K562 (cell line): ENCODE measurements at regions not wholly inside any gene's neighbourhood (a gene's known extent, or its start where the extent isn't known, plus 50 kb on each side); places are given as distances from the start of the nearest gene placed in this dataset.

Experiments used
- ATAC-seq: fragments of 200-7000 bp; cut with Tn5 transposase; 3 replicates; pipeline ENCODE4 v1.9.1; 2020; ENCODE audit warnings: moderate library complexity
- BruUV-seq: library from RNA; stranded (reverse); fragments of 400-500 nt; replicated peaks from 2 replicates; lab custom pipeline; 2021; lab: Mats Ljungman, UMichigan
- CTCF ChIA-PET: fragments of 300-600 bp; formaldehyde crosslinking; extraction: SDS; loops from one replicate; lab custom pipeline; 2021; ENCODE audit warnings: low intra/inter-chr PET ratio; lab: Yijun Ruan, JAX
- POLR2A ChIA-PET: fragments of 300-600, 350-650 bp; sonication (Branson Sonifier 250); formaldehyde crosslinking; extraction: SDS; loops from one replicate; lab custom pipeline; 2021; ENCODE audit warnings: antibody characterized with exemption, inconsistent platforms; lab: Yijun Ruan, JAX
- DNase-seq, 4 experiments: peaks; one replicate each; pipeline versions ENCODE4 v3.0.0 to v3.0.0-alpha.2; 2011 to 2018; ENCODE audit warnings: low spot score in 3 of 4, mixed read lengths in 3 of 4; ENCODE audit errors: extremely low read depth in 1 of 4
- FAIRE-seq: peaks from 2 replicates; lab custom pipeline; 2011; peaks lifted over from hg19 to GRCh38; lab: Jason Lieb, UNC
- H2AFZ ChIP-seq: 2 replicates; pipeline ENCODE4 v1.6.0; 2011; ENCODE audit warnings: low read depth, low read length, control low read depth, inconsistent platforms
- H3K27ac ChIP-seq: fragments of 200-600 bp; 3 replicates; pipeline ENCODE4 v1.8.0; 2011; ENCODE audit warnings: low read depth, mild to moderate bottlenecking, control low read depth, inconsistent platforms, low read length, moderate library complexity, mixed read lengths; ENCODE audit errors: extremely low read depth
- H3K27me3 ChIP-seq, 2 experiments: fragments of 300-600 bp in 1 of 2; 2 replicates in 1 of 2; 3 replicates in 1 of 2; pipeline versions ENCODE4 v1.6.0 to v1.8.0; 2011; ENCODE audit warnings: inconsistent platforms in 2 of 2, low read length in 2 of 2, mild to moderate bottlenecking in 1 of 2, mixed read lengths in 1 of 2, moderate library complexity in 1 of 2; ENCODE audit not compliant: control insufficient read depth in 2 of 2, insufficient read depth in 2 of 2
- H3K36me3 ChIP-seq: fragments of 300-600 bp; 3 replicates; pipeline ENCODE4 v1.8.0; 2011; ENCODE audit warnings: mild to moderate bottlenecking, low read length, inconsistent platforms; ENCODE audit not compliant: control insufficient read depth, insufficient read depth
- H3K4me1 ChIP-seq, 2 experiments: fragments of 200-600 bp in 1 of 2; replicated peaks in 1 of 2; 2 replicates in 1 of 2; 3 replicates in 1 of 2; pipeline versions ENCODE4 v1.5.1 to v1.8.0; 2011; ENCODE audit warnings: inconsistent platforms in 2 of 2, low read length in 2 of 2, mild to moderate bottlenecking in 1 of 2, mixed read lengths in 1 of 2, moderate library complexity in 1 of 2; ENCODE audit not compliant: control insufficient read depth in 2 of 2, insufficient read depth in 2 of 2
- H3K4me2 ChIP-seq: 2 replicates; pipeline ENCODE4 v1.6.1; 2011; ENCODE audit warnings: low read length, control low read depth, inconsistent platforms, mixed read lengths; ENCODE audit not compliant: insufficient read depth
- H3K4me3 ChIP-seq: fragments of 200-600 bp; sonication (generic), shearing (Covaris generic); 2 replicates; pipeline ENCODE4 v1.5.1; 2016; ENCODE audit warnings: control low read depth, inconsistent platforms
- H3K79me2 ChIP-seq: fragments of 200-600 bp; 3 replicates; pipeline ENCODE4 v1.8.0; 2011; ENCODE audit warnings: low read length, inconsistent platforms; ENCODE audit not compliant: control insufficient read depth, insufficient read depth
- H3K9ac ChIP-seq, 2 experiments: 2 replicates each; pipeline versions ENCODE4 v1.6.0 to v1.6.1; 2011; ENCODE audit warnings: low read depth in 2 of 2, low read length in 2 of 2, control low read depth in 1 of 2, inconsistent platforms in 1 of 2, mild to moderate bottlenecking in 1 of 2, mixed read lengths in 1 of 2; ENCODE audit not compliant: insufficient read depth in 1 of 2
- H3K9me1 ChIP-seq: one replicate; pipeline ENCODE4 v1.6.0; 2011; ENCODE audit warnings: inconsistent platforms, mild to moderate bottlenecking, low read length, moderate library complexity; ENCODE audit not compliant: control insufficient read depth, insufficient read depth
- H3K9me3 ChIP-seq: replicated peaks from 2 replicates; pipeline ENCODE4 v1.5.1; 2011; ENCODE audit warnings: low read depth, low read length, inconsistent platforms; ENCODE audit not compliant: control insufficient read depth, insufficient read depth
- H4K20me1 ChIP-seq: replicated peaks from 2 replicates; pipeline ENCODE4 v1.6.1; 2011; ENCODE audit warnings: low read length, inconsistent platforms, mixed read lengths; ENCODE audit not compliant: control insufficient read depth, insufficient read depth
- COPS2 ChIP-seq: fragments of 450-650 bp; conservative IDR thresholded peaks from 2 replicates; pipeline ENCODE4 v1.6.1; 2016; ENCODE audit warnings: mild to moderate bottlenecking, moderate library complexity
- DMBX1 ChIP-seq: fragments of 250-450 bp; sonication (Bioruptor Pico); IDR thresholded peaks from 2 replicates; pipeline ENCODE4 v1.8.0; 2022; ENCODE audit warnings: inconsistent platforms, mild to moderate bottlenecking, moderate library complexity, borderline replicate concordance
- IFI16 ChIP-seq: fragments of 250-450 bp; sonication (Bioruptor Pico); IDR thresholded peaks from 2 replicates; pipeline ENCODE4 v2.1.2; 2022; ENCODE audit warnings: mild to moderate bottlenecking, inconsistent platforms
- PTRF ChIP-seq: fragments of 450-650 bp; IDR thresholded peaks from 2 replicates; pipeline ENCODE4 v1.6.1; 2016; ENCODE audit warnings: mild to moderate bottlenecking, missing genetic modification characterization, missing compliant biosample characterization
- SNRNP70 ChIP-seq: fragments of 200-400 bp; formaldehyde crosslinking; optimal IDR thresholded peaks from 2 replicates; pipeline ENCODE3; 2017; ENCODE audit warnings: low read depth, low read length
- ZNF232 ChIP-seq: sonication (generic); formaldehyde crosslinking; IDR thresholded peaks from 2 replicates; pipeline ENCODE4 v1.8.0; 2022; ENCODE audit warnings: mild to moderate bottlenecking, missing genetic modification reagents
- WGBS: fragments of 100-300 bp; shearing (Covaris generic); methylation state at CpG from one replicate; pipeline ENCODE4 v1.1.6; 2016; ENCODE audit warnings: low coverage, mixed read lengths; ENCODE audit not compliant: insufficient coverage; ENCODE audit errors: missing lambda C conversion rate; 5-methylcytosine and 5-hydroxymethylcytosine counted together
- in situ Hi-C: fragments of 300-500 bp; cut with MboI; formaldehyde crosslinking; loops from 4 replicates; pipeline ENCODE4 v1.15.0; 2018; ENCODE audit warnings: inconsistent platforms, mixed read lengths
- intact Hi-C: fragments of 100-400 bp; cut with micrococcal nuclease; formaldehyde crosslinking; loops from 2 replicates; pipeline ENCODE4 v1.14.2; 2022
- TF ChIP-seq, protein P1 (sequence below), 3 experiments: IDR thresholded peaks in 2 of 3; conservative IDR thresholded peaks in 1 of 3; 2 replicates each; pipeline ENCODE4 v1.5.1; 2011 to 2012; ENCODE audit warnings: low read length in 3 of 3, mild to moderate bottlenecking in 3 of 3, control low read depth in 2 of 3, improper control_type of control experiment in 1 of 3, inconsistent platforms in 1 of 3, low read depth in 1 of 3, mixed read lengths in 1 of 3, moderate library complexity in 1 of 3; ENCODE audit not compliant: insufficient read depth in 2 of 3
- TF ChIP-seq, protein P2 (sequence below): sonication (generic); formaldehyde crosslinking; IDR thresholded peaks from 2 replicates; pipeline ENCODE4 v1.9.0; 2022; ENCODE audit warnings: mild to moderate bottlenecking, missing genetic modification reagents

DNA sequence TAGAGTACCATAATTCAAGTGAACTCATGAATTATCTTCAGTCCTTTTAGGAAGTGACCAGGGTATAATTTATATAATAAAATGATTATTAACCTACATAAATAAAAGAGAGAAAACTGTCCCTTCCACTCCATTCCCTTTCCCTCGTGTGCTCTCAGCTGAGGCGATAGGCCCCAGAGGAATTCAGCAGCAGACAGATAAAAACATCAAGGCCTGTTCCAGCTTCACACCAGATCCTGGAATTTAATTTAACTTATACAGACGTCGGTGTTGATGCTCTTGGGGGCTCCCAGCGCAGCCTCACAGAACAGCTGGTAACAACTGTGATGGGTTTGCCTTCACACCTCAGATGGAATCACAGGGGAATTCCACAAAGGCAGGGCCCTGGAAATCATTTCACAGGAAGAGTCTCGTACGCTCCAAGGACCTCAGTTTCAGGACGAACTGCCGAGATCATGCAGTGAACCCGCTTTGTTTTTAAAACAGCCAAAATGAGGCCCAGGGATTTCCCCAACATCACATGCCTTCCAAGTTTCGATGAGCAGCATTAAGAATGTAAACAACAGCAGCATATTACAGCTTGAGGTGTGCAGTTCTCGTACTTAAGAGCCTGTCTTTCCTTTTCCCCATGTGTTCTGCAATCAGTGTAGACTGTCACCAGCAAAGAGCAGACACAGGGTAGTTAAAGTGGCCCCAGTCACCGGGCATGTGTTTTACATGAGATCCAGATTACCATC is 73.6 kb upstream of the ALDH1B1 start:
- DNase-seq, result no peak
- Histone ChIP-seq H4K20me1 (no peaks in the 10 kb centered on the region), H3K79me2 (no peaks in the 10 kb centered on the region), H3K27ac (no peak overlapping the region), H2AFZ (no peak overlapping the region), H3K36me3 (no peaks in the 10 kb centered on the region), H3K27me3 (peaks cover 17 to 33% of the 10 kb centered on the region in 2 experiments), H3K4me3 (no peak overlapping the region), H3K9ac (no peak overlapping the region), H3K4me2 (no peak overlapping the region), H3K4me1 (no peaks in the 10 kb centered on the region; a peak in 1 of 5 replicates), H3K9me3 (no peaks in the 10 kb centered on the region), H3K9me1 (no peaks in the 10 kb centered on the region)
- 2% methylated on average over 13 of the region's 13 CpGs for WGBS
- ChIA-PET POLR2A (interaction anchor here (0.6 kb wide), 1 partner anchor 75 kb away, joined by 4 read pairs; no protein-coding TSS in a partner anchor), CTCF (no interaction called here)
- no peak for ATAC-seq
- no TSS peak for BruUV-seq
- FAIRE-seq, result peak; percentile 26
- intact Hi-C loops (no loop called here), in situ Hi-C loops (no loop called here)
- TF ChIP-seq DMBX1 (no peak), COPS2 (no peak), PTRF (tag) (no peak), IFI16 (CRISPR knock-in tag) (no peak), SNRNP70 (no peak), ZNF232 (no peak)
- TF ChIP-seq, protein P1, sequence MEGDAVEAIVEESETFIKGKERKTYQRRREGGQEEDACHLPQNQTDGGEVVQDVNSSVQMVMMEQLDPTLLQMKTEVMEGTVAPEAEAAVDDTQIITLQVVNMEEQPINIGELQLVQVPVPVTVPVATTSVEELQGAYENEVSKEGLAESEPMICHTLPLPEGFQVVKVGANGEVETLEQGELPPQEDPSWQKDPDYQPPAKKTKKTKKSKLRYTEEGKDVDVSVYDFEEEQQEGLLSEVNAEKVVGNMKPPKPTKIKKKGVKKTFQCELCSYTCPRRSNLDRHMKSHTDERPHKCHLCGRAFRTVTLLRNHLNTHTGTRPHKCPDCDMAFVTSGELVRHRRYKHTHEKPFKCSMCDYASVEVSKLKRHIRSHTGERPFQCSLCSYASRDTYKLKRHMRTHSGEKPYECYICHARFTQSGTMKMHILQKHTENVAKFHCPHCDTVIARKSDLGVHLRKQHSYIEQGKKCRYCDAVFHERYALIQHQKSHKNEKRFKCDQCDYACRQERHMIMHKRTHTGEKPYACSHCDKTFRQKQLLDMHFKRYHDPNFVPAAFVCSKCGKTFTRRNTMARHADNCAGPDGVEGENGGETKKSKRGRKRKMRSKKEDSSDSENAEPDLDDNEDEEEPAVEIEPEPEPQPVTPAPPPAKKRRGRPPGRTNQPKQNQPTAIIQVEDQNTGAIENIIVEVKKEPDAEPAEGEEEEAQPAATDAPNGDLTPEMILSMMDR (IDR thresholded peaks at IDR 0.05 in 2 of 3, conservative IDR thresholded peaks at IDR 0.05 in 1 of 3; ENCODE audit: insufficient read depth in 2 of 3, low read depth in 1 of 3, low read length in 3 of 3), result no peak
- TF ChIP-seq, protein P2, sequence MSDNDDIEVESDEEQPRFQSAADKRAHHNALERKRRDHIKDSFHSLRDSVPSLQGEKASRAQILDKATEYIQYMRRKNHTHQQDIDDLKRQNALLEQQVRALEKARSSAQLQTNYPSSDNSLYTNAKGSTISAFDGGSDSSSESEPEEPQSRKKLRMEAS (CRISPR knock-in tag), result no peak
